Liver (tissue), 7 donors: ENCODE measurements at regions not wholly inside any gene's neighbourhood (a gene's known extent, or its start where the extent isn't known, plus 50 kb on each side); places are given as distances from the start of the nearest gene placed in this dataset.

ENCODE experiments used
- DNase-seq: peaks from one replicate; pipeline ENCODE4 v3.0.0-alpha.2; 2017; ENCODE audit warnings: low spot score
- H3K27ac ChIP-seq, 2 donors: one replicate each; pipeline ENCODE4 v1.7.0; 2013; ENCODE audit warnings: inconsistent platforms in 2 of 2, low read length in 2 of 2, control low read depth in 1 of 2, low read depth in 1 of 2, mild to moderate bottlenecking in 1 of 2
- H3K27me3 ChIP-seq, 4 donors: one replicate each; pipeline versions ENCODE4 v1.6.1 to v1.7.0; 2013; ENCODE audit warnings: low read length in 3 of 4, inconsistent platforms in 1 of 4, mild to moderate bottlenecking in 1 of 4, moderate library complexity in 1 of 4; ENCODE audit not compliant: control insufficient read depth in 4 of 4, insufficient read depth in 4 of 4
- H3K36me3 ChIP-seq, 4 donors: one replicate each; pipeline versions ENCODE4 v1.6.1 to v1.7.0; 2013; ENCODE audit warnings: low read length in 3 of 4, mild to moderate bottlenecking in 3 of 4, low read depth in 1 of 4, moderate library complexity in 1 of 4; ENCODE audit not compliant: control insufficient read depth in 4 of 4, insufficient read depth in 3 of 4
- H3K4me1 ChIP-seq, 4 donors: one replicate each; pipeline versions ENCODE4 v1.6.1 to v1.7.0; 2013; ENCODE audit warnings: low read length in 3 of 4, mild to moderate bottlenecking in 3 of 4, moderate library complexity in 1 of 4; ENCODE audit not compliant: control insufficient read depth in 4 of 4, insufficient read depth in 4 of 4
- H3K4me3 ChIP-seq, 3 donors: one replicate each; pipeline versions ENCODE4 v1.6.1 to v1.7.0; 2013; ENCODE audit warnings: low read length in 3 of 3, control low read depth in 1 of 3, low read depth in 1 of 3, mild to moderate bottlenecking in 1 of 3
- H3K9ac ChIP-seq, 2 donors: one replicate each; pipeline ENCODE4 v1.7.0; 2013; ENCODE audit warnings: low read length in 2 of 2, mild to moderate bottlenecking in 2 of 2, moderate library complexity in 2 of 2, control low read depth in 1 of 2, low read depth in 1 of 2
- H3K9me3 ChIP-seq, 4 donors: one replicate each; pipeline versions ENCODE4 v1.6.1 to v1.7.0; 2013; ENCODE audit warnings: low read length in 3 of 4; ENCODE audit not compliant: control insufficient read depth in 4 of 4
- ATF3 ChIP-seq: IDR thresholded peaks from 2 replicates; pipeline ENCODE4 v1.6.1; 2016; ENCODE audit warnings: antibody characterized with exemption
- EGR1 ChIP-seq, 2 donors: IDR thresholded peaks; 2 replicates each; pipeline ENCODE4 v1.6.1; 2016 to 2018; ENCODE audit warnings: antibody characterized with exemption in 2 of 2, low read depth in 2 of 2
- FOXA1 ChIP-seq: IDR thresholded peaks from 2 replicates; pipeline ENCODE4 v1.6.1; 2016; ENCODE audit warnings: antibody characterized with exemption
- FOXA2 ChIP-seq: IDR thresholded peaks from 2 replicates; pipeline ENCODE4 v1.6.1; 2016; ENCODE audit warnings: antibody characterized with exemption
- GABPA ChIP-seq, 2 donors: IDR thresholded peaks in 1 of 2; conservative IDR thresholded peaks in 1 of 2; 2 replicates each; pipeline ENCODE4 v1.6.1; 2016; ENCODE audit warnings: antibody characterized with exemption in 2 of 2, mild to moderate bottlenecking in 1 of 2, moderate library complexity in 1 of 2
- HNF4A ChIP-seq, 2 donors: conservative IDR thresholded peaks; 2 replicates each; pipeline ENCODE4 v1.6.1; 2016; ENCODE audit warnings: antibody characterized with exemption in 2 of 2, mild to moderate bottlenecking in 2 of 2
- HNF4G ChIP-seq: IDR thresholded peaks from 2 replicates; pipeline ENCODE4 v1.6.1; 2016; ENCODE audit warnings: antibody characterized with exemption
- JUND ChIP-seq, 2 donors: IDR thresholded peaks; 2 replicates each; pipeline ENCODE4 v1.6.1; 2016; ENCODE audit warnings: antibody characterized with exemption in 2 of 2
- NR2F2 ChIP-seq: IDR thresholded peaks from 2 replicates; pipeline ENCODE4 v1.6.1; 2016; ENCODE audit warnings: antibody characterized with exemption
- YY1 ChIP-seq: IDR thresholded peaks from 2 replicates; pipeline ENCODE4 v1.6.1; 2016; ENCODE audit warnings: antibody characterized with exemption, mild to moderate bottlenecking
- WGBS: extraction: QIAGEN DNeasy Blood & Tissue Kit; methylation state at CpG from one replicate; pipeline ENCODE4 v1.1.7; 2013; 5-methylcytosine and 5-hydroxymethylcytosine counted together
- TF ChIP-seq, protein P1 (sequence below): IDR thresholded peaks from 2 replicates; pipeline ENCODE4 v1.6.1; 2016; ENCODE audit warnings: antibody characterized with exemption, mild to moderate bottlenecking
- TF ChIP-seq, protein P2 (sequence below): IDR thresholded peaks from 2 replicates; pipeline ENCODE4 v1.6.1; 2016; ENCODE audit warnings: antibody characterized with exemption
- donor health status: healthy.
- donor health status: healthy.
- donor health status: healthy.
- donor health status: healthy.

- Histone ChIP-seq H3K4me1 (peaks cover 3 to 19% (median 10%) of the 10 kb centered on the region in 4 donors), H3K9ac (no peak overlapping the region), H3K27me3 (no peaks in the 10 kb centered on the region), H3K4me3 (no peak overlapping the region), H3K27ac (no peak overlapping the region), H3K9me3 (no peaks in the 10 kb centered on the region), H3K36me3 (no peaks in the 10 kb centered on the region)
- DNase-seq, result no peak
- WGBS, result 91% methylated on average over 4 of the region's 4 CpGs
- TF ChIP-seq HNF4G (no peak), HNF4A (conservative IDR thresholded peaks at IDR 0.05) (no peak), EGR1 (IDR thresholded peaks at IDR 0.05; ENCODE audit: low read depth in 2 of 2) (no peak), FOXA1 (no peak)
- TF ChIP-seq, protein P1, sequence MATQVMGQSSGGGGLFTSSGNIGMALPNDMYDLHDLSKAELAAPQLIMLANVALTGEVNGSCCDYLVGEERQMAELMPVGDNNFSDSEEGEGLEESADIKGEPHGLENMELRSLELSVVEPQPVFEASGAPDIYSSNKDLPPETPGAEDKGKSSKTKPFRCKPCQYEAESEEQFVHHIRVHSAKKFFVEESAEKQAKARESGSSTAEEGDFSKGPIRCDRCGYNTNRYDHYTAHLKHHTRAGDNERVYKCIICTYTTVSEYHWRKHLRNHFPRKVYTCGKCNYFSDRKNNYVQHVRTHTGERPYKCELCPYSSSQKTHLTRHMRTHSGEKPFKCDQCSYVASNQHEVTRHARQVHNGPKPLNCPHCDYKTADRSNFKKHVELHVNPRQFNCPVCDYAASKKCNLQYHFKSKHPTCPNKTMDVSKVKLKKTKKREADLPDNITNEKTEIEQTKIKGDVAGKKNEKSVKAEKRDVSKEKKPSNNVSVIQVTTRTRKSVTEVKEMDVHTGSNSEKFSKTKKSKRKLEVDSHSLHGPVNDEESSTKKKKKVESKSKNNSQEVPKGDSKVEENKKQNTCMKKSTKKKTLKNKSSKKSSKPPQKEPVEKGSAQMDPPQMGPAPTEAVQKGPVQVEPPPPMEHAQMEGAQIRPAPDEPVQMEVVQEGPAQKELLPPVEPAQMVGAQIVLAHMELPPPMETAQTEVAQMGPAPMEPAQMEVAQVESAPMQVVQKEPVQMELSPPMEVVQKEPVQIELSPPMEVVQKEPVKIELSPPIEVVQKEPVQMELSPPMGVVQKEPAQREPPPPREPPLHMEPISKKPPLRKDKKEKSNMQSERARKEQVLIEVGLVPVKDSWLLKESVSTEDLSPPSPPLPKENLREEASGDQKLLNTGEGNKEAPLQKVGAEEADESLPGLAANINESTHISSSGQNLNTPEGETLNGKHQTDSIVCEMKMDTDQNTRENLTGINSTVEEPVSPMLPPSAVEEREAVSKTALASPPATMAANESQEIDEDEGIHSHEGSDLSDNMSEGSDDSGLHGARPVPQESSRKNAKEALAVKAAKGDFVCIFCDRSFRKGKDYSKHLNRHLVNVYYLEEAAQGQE, result no peak
Observed at GRCh38 chr3:159620873-159621272, 367.8 kb upstream of the IL12A start.

- DNase-seq, result no peak
- H3K4me1 ChIP-seq, result peaks cover 3 to 14% (median 9%) of the 10 kb centered on the region in 4 donors
- H3K9ac ChIP-seq, result no peak overlapping the region
- H3K27ac ChIP-seq, result no peak overlapping the region
- no peaks in the 10 kb centered on the region for H3K36me3 ChIP-seq
- no peaks in the 10 kb centered on the region for H3K27me3 ChIP-seq
- TF ChIP-seq, protein P2, sequence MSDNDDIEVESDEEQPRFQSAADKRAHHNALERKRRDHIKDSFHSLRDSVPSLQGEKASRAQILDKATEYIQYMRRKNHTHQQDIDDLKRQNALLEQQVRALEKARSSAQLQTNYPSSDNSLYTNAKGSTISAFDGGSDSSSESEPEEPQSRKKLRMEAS, result no peak
- TF ChIP-seq GABPA (IDR thresholded peaks at IDR 0.05 in 1 of 2, conservative IDR thresholded peaks at IDR 0.05 in 1 of 2) (no peak), HNF4A (conservative IDR thresholded peaks at IDR 0.05) (no peak), YY1 (no peak), JUND (IDR thresholded peaks at IDR 0.05) (no peak), FOXA2 (no peak), HNF4G (no peak), EGR1 (IDR thresholded peaks at IDR 0.05; ENCODE audit: low read depth in 2 of 2) (no peak), FOXA1 (no peak), ATF3 (no peak), NR2F2 (no peak)
- TF ChIP-seq, protein P1, result no peak
- WGBS, result 92% methylated on average over 2 of the region's 2 CpGs
- no peak overlapping the region for H3K4me3 ChIP-seq
- H3K9me3 ChIP-seq, result no peaks in the 10 kb centered on the region
Observed at GRCh38 chr3:159624616-159625015, 364.0 kb upstream of the IL12A start.
